HEK293T (cell line): ENCODE measurements at regions not wholly inside any gene's neighbourhood (a gene's known extent, or its start where the extent isn't known, plus 50 kb on each side); places are given as distances from the start of the nearest gene placed in this dataset.

Source experiments
- CTCF ChIA-PET: fragments of 350-600 bp; formaldehyde crosslinking; extraction: SDS; loops from one replicate; lab custom pipeline; 2021; ENCODE audit warnings: antibody characterized with exemption, inconsistent platforms; lab: Yijun Ruan, JAX
- POLR2A ChIA-PET: fragments of 350-600 bp; formaldehyde crosslinking; extraction: SDS; loops from one replicate; lab custom pipeline; 2020; ENCODE audit warnings: antibody characterized with exemption, inconsistent platforms; lab: Yijun Ruan, JAX
- DNase-seq: peaks from one replicate; pipeline ENCODE4 v3.0.0; 2012; ENCODE audit warnings: mixed read lengths; ENCODE audit errors: extremely low spot score
- ARNT ChIP-seq: fragments of 450-650 bp; IDR thresholded peaks from 2 replicates; pipeline ENCODE4 v1.6.1; 2017; ENCODE audit warnings: mild to moderate bottlenecking
- BHLHE40 ChIP-seq: fragments of 450-650 bp; IDR thresholded peaks from 2 replicates; pipeline ENCODE4 v1.6.1; 2016; ENCODE audit warnings: mild to moderate bottlenecking, moderate library complexity, borderline replicate concordance
- CTBP1 ChIP-seq: fragments of 450-650 bp; IDR thresholded peaks from 2 replicates; pipeline ENCODE4 v1.6.1; 2016; ENCODE audit warnings: borderline replicate concordance
- ELF4 ChIP-seq: fragments of 450-650 bp; IDR thresholded peaks from 2 replicates; pipeline ENCODE4 v1.6.1; 2017; ENCODE audit warnings: antibody characterized with exemption
- FOXA1 ChIP-seq: fragments of 450-650 bp; IDR thresholded peaks from 2 replicates; pipeline ENCODE4 v1.6.1; 2016; ENCODE audit warnings: mild to moderate bottlenecking
- FOXK2 ChIP-seq: fragments of 450-650 bp; IDR thresholded peaks from 2 replicates; pipeline ENCODE4 v1.6.1; 2016; ENCODE audit warnings: mild to moderate bottlenecking
- FOXM1 ChIP-seq: fragments of 450-650 bp; IDR thresholded peaks from 2 replicates; pipeline ENCODE4 v1.6.1; 2017; ENCODE audit warnings: mild to moderate bottlenecking, borderline replicate concordance
- HDGF ChIP-seq: fragments of 450-650 bp; IDR thresholded peaks from 2 replicates; pipeline ENCODE4 v1.6.1; 2017; ENCODE audit warnings: antibody characterized with exemption, borderline replicate concordance
- L3MBTL2 ChIP-seq: fragments of 450-650 bp; conservative IDR thresholded peaks from 2 replicates; pipeline ENCODE4 v1.6.1; 2016; ENCODE audit warnings: mild to moderate bottlenecking
- LEF1 ChIP-seq: fragments of 450-650 bp; IDR thresholded peaks from 2 replicates; pipeline ENCODE4 v1.6.1; 2017; ENCODE audit warnings: mild to moderate bottlenecking, borderline replicate concordance
- NFRKB ChIP-seq: fragments of 450-650 bp; IDR thresholded peaks from 2 replicates; pipeline ENCODE4 v1.6.1; 2016; ENCODE audit warnings: mild to moderate bottlenecking, moderate library complexity
- PKNOX1 ChIP-seq: fragments of 450-650 bp; IDR thresholded peaks from 2 replicates; pipeline ENCODE4 v1.6.1; 2016
- SP1 ChIP-seq: fragments of 450-650 bp; IDR thresholded peaks from 2 replicates; pipeline ENCODE4 v1.6.1; 2017
- SUZ12 ChIP-seq: fragments of 450-650 bp; IDR thresholded peaks from 2 replicates; pipeline ENCODE4 v1.6.1; 2016; ENCODE audit warnings: mild to moderate bottlenecking
- TARDBP ChIP-seq: fragments of 450-650 bp; IDR thresholded peaks from 2 replicates; pipeline ENCODE4 v1.6.1; 2016
- ZNF384 ChIP-seq: fragments of 450-650 bp; IDR thresholded peaks from 2 replicates; pipeline ENCODE4 v1.6.1; 2016

GRCh38 chr6:14585689-14586088 is 468.1 kb downstream of the CD83 start:
- ChIA-PET POLR2A (no interaction called here), CTCF (no interaction called here)
- DNase-seq: no peak
- no peak for TF ChIP-seq SUZ12
- TF ChIP-seq SP1: no peak
- TF ChIP-seq ZNF384: no peak
- no peak for TF ChIP-seq ELF4
- no peak for TF ChIP-seq NFRKB
- no peak for TF ChIP-seq HDGF
- TF ChIP-seq FOXA1: no peak
- TF ChIP-seq CTBP1: no peak
- no peak for TF ChIP-seq L3MBTL2
- no peak for TF ChIP-seq TARDBP
- TF ChIP-seq PKNOX1: no peak
- TF ChIP-seq ARNT: no peak
- no peak for TF ChIP-seq LEF1
- TF ChIP-seq BHLHE40: no peak
- TF ChIP-seq FOXM1: no peak
- TF ChIP-seq FOXK2: no peak

- DNase-seq: no peak
Measured at GRCh38 chr6:14589175-14589574, 471.6 kb downstream of the CD83 start.

GRCh38 chr6:14590586-14590985 is 473.0 kb downstream of the CD83 start:
- no peak for TF ChIP-seq ELF4
- TF ChIP-seq PKNOX1: no peak
- TF ChIP-seq FOXM1: no peak
- no peak for TF ChIP-seq FOXA1
- TF ChIP-seq NFRKB: no peak
- no peak for TF ChIP-seq BHLHE40
- no peak for TF ChIP-seq L3MBTL2
- TF ChIP-seq TARDBP: no peak
- TF ChIP-seq LEF1: no peak
- TF ChIP-seq FOXK2: no peak
- TF ChIP-seq SUZ12: no peak
- no peak for DNase-seq
- ChIA-PET POLR2A (no interaction called here), CTCF (no interaction called here)

More at GRCh38 chr6:14589175-14589574, 471.6 kb downstream of the CD83 start:
- TF ChIP-seq ELF4 (no peak), BHLHE40 (no peak), L3MBTL2 (no peak), ZNF384 (no peak), HDGF (no peak), FOXK2 (no peak)
- POLR2A ChIA-PET: no interaction called here
- CTCF ChIA-PET: interaction anchor here (0.6 kb wide), 1 partner anchor 542 kb away, joined by 3 read pairs; no protein-coding TSS in a partner anchor

- TF ChIP-seq SP1: no peak
- no peak for TF ChIP-seq SUZ12
- no peak for TF ChIP-seq NFRKB
- no peak for TF ChIP-seq ELF4
- POLR2A ChIA-PET: no interaction called here
- DNase-seq: no peak
- CTCF ChIA-PET: no interaction called here
Measured at GRCh38 chr6:14591998-14592397, 474.4 kb downstream of the CD83 start.

GRCh38 chr6:14593286-14593685 is 475.7 kb downstream of the CD83 start:
- POLR2A ChIA-PET: no interaction called here
- TF ChIP-seq FOXA1: no peak
- no peak for TF ChIP-seq L3MBTL2
- TF ChIP-seq NFRKB: no peak
- TF ChIP-seq SP1: no peak
- no peak for TF ChIP-seq CTBP1
- no peak for DNase-seq
- CTCF ChIA-PET: no interaction called here

GRCh38 chr6:14595751-14596150 is 478.2 kb downstream of the CD83 start:
- CTCF ChIA-PET: no interaction called here
- no peak for DNase-seq
- TF ChIP-seq FOXM1 (no peak), HDGF (no peak), TARDBP (no peak), NFRKB (no peak), BHLHE40 (no peak), CTBP1 (no peak), SP1 (no peak), PKNOX1 (no peak), FOXK2 (no peak), L3MBTL2 (no peak), LEF1 (no peak), FOXA1 (no peak), SUZ12 (no peak)
- POLR2A ChIA-PET: no interaction called here

- POLR2A ChIA-PET: no interaction called here
- no peak for DNase-seq
- CTCF ChIA-PET: no interaction called here
- no peak for TF ChIP-seq SUZ12
- no peak for TF ChIP-seq ZNF384
- TF ChIP-seq FOXM1: no peak
- TF ChIP-seq PKNOX1: no peak
- TF ChIP-seq FOXK2: no peak
- TF ChIP-seq BHLHE40: no peak
- TF ChIP-seq NFRKB: no peak
- TF ChIP-seq TARDBP: no peak
- TF ChIP-seq FOXA1: no peak
- no peak for TF ChIP-seq L3MBTL2
Measured at GRCh38 chr6:14596410-14596809, 478.8 kb downstream of the CD83 start.
